ENCODE measurements at regions not wholly inside any gene's neighbourhood (a gene's known extent, or its start where the extent isn't known, plus 50 kb on each side); places are given as distances from the start of the nearest gene placed in this dataset.
A peak's percentile ranks its signal among the peaks of the same experiment; 100 is the strongest.

DNA sequence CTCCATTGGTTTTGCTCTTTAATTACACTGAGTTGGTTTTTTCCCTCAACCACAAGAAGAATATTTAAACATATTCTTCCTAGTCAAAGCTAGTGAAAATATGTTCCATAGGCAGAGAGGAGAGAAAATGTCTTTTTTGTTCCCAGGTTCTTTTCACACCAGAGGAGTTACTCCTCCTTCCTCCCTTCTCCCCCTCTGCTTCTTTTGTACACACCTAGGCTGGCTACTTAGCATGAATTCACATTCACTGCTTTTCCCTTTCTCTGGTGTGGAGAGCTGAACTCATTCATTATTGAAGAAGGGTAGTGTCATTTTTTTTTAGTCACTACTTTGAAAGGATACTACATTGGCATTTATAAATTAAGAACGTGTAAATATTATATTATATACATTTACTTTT lies 56.6 kb upstream of the UGP2 start:
- DNase-seq, result no peak

DNA sequence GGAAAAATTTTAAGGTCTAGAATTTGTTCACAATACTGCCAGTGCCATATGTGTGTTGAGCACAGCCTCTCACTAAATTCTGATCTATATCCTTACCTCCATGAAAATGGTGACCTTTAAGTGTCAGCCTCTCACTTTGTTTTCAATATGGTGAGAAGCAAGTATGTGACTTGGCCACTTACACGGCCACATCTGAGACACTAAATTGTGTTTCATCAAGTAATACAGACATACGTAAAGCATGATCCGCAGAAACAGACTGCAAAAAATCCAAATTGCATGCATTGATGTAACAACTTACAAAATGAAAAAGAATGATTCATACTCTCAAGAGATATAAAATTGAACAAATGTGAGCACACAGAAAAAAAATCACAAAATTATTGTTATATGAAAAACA lies 55.2 kb upstream of the UGP2 start:
- no peak for DNase-seq

DNA sequence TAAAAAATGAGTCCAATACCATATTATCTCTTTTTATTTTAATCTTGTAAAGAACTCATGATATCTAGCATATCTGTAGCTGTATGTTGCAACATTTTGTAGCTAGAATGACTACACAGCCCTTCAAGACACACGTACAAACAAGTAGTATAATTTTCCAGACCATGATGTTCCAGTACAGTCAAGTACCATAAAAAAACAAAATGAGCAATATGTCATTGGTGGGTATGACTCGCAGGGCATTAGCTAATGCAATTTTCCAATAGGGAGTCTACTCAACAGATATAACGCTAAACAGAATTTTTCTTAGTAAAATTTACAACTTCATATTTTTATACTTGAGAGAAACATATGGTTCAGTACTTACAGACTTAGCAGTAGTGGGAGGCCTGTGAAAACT lies 53.6 kb upstream of the UGP2 start:
- no peak for DNase-seq

DNA sequence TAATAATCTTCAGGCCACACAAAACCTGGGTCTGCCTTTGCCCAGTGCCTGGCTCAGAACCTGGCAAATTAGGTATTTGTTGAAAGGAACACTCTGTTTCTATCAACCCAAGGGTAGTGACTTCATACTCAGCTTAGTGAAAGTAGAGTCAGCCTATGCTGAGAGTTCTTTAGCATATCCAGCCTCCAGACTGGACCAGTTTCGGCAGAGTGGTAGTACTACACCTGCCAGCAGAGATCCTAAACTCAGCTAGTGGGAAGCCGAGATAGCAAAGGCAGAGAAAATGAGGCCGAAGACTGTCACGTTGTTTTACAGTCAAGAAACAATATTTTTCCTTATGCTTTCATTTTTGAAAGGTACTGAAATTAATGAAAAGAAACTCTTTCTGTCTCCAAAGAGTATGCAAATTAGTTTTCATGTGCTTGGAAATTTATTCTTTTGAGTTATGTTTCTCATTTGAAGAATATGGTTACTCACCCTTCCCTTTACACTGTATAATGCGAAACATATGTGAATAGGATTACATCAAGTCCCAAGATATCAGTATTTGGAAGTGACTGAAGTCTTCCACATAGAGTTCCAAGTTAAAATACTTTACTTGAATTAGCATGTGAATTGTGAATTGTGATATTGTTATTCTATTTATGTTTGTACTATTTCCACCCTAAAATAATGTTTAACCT lies 52.2 kb upstream of the UGP2 start:
- DNase-seq, result no peak

DNA sequence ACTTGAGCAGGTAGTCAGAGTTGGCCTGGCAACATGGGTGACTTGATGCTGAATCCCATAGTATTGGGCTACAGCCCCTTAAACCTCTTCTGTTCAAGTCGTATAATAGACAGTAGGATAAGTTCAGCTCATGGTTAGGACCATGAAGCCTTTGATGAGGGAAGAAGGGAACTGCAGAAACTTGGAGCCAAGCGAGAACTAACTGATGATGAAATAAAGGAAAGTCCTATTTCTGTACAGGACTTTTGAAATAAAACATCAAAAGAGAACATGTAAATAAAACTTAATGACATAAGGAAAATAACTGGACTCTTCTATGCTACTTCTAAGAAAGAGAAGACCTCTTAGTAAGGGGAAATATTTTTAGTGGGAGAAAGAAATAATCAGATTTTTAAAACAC lies 51.2 kb upstream of the UGP2 start:
- peak in 1 of 2 donors; percentile 20 for DNase-seq

DNA sequence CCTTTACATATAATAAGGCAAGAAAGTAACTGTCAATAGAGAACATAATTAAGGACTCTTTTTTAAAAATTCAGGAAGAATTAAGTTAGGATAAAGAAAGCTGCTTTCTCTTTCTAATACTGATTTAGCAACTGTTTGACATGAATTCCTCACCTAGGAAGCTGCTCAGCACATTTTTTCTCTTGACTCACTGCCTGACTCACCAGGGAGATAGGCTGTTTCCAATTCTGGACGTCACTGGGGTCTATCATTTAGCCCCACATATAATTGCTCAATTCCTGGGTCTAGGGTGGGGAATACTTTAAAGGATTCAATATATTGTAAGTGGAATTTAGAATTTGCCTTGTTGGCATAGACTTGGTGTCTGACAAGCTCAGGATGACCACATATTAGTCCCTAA lies 50.8 kb upstream of the UGP2 start:
- DNase-seq, result peak in 1 of 2 donors; percentile 22

DNA sequence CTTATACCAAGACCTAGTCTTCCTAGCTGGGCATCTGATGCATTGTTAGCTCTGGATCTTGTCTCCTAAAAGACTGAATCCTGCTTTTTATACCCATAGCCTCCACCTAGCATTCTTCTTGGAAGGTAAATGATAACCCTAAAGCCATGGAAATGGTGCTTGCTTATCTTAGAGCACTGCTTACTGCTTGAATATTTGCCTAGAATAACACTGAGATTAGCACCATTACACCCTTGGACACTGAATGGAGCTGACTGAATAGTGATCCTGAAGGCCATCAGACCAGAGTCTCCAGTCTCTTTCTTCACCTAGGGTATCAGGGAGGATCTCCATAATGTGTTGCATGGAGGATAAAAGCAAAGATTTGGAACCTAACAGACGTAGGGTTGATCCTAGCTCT lies 50.3 kb upstream of the UGP2 start:
- no peak for DNase-seq

Data from inflammatory macrophage (primary cell).